ENCODE measurements at regions not wholly inside any gene's neighbourhood (a gene's known extent, or its start where the extent isn't known, plus 50 kb on each side); places are given as distances from the start of the nearest gene placed in this dataset.

- TF ChIP-seq CTCF (IDR thresholded peaks at IDR 0.05; ENCODE audit: extremely low read depth in 1 of 2, insufficient read depth in 1 of 2, low read depth in 1 of 2, low read length in 2 of 2) (no peak), MYC (IDR thresholded peaks at IDR 0.05; ENCODE audit: low read depth, low read length) (no peak)
- Histone ChIP-seq H3K9me1 (replicated peaks; ENCODE audit: control insufficient read depth, extremely low read depth, insufficient read depth, low read length) (no peaks in the 10 kb centered on the region), H3K36me3 (ENCODE audit: control insufficient read depth in 2 of 2, extremely low read depth in 1 of 2, insufficient read depth in 2 of 2, low read length in 2 of 2) (no peaks in the 10 kb centered on the region), H3K4me1 (ENCODE audit: control insufficient read depth, extremely low read depth, insufficient read depth, low read length) (no peaks in the 10 kb centered on the region), H3K9ac (replicated peaks; ENCODE audit: extremely low read depth, insufficient read depth, low read length) (no peak overlapping the region), H3K27ac (ENCODE audit: insufficient read depth, low read depth, low read length) (no peak overlapping the region), H3K9me3 (replicated peaks; ENCODE audit: control insufficient read depth, insufficient read depth, low read length) (no peaks in the 10 kb centered on the region), H3K4me2 (ENCODE audit: insufficient read depth, low read length) (no peak overlapping the region), H3K79me2 (ENCODE audit: control insufficient read depth, insufficient read depth, low read length) (no peaks in the 10 kb centered on the region), H2AFZ (ENCODE audit: low read depth, low read length) (no peak overlapping the region), H3K27me3 (ENCODE audit: control insufficient read depth in 2 of 2, insufficient read depth in 2 of 2, low read length in 2 of 2) (peaks cover 0 to 2% of the 10 kb centered on the region in 2 experiments), H4K20me1 (replicated peaks; ENCODE audit: control insufficient read depth, extremely low read depth, insufficient read depth, low read length) (no peaks in the 10 kb centered on the region), H3K4me3 (replicated peaks in 1 of 3; ENCODE audit: insufficient read depth in 1 of 3, low read depth in 1 of 3, low read length in 3 of 3) (no peak overlapping the region)
- ChIA-PET POLR2A (no interaction called here), CTCF (no interaction called here)
- FAIRE-seq (no peak), DNase-seq (ENCODE audit: low read depth, low spot score) (no peak)
- intact Hi-C loops (cut with micrococcal nuclease) (no loop called here), dilution Hi-C loops (cut with MboI; ENCODE audit: extremely low pct_ligation_motif_present, low sequenced_read_pairs) (no loop called here)
- BruUV-seq (replicated peaks), result no TSS peak
Measured at GRCh38 chr6:87827346-87827745, 125.3 kb upstream of the AKIRIN2 start.

GRCh38 chr6:87826424-87826823 lies 124.4 kb upstream of the AKIRIN2 start:
- Histone ChIP-seq H4K20me1 (replicated peaks; ENCODE audit: control insufficient read depth, extremely low read depth, insufficient read depth, low read length) (no peaks in the 10 kb centered on the region), H3K27me3 (ENCODE audit: control insufficient read depth in 2 of 2, insufficient read depth in 2 of 2, low read length in 2 of 2) (peaks cover 0 to 2% of the 10 kb centered on the region in 2 experiments), H3K27ac (ENCODE audit: insufficient read depth, low read depth, low read length) (no peak overlapping the region), H2AFZ (ENCODE audit: low read depth, low read length) (no peak overlapping the region), H3K4me3 (replicated peaks in 1 of 3; ENCODE audit: insufficient read depth in 1 of 3, low read depth in 1 of 3, low read length in 3 of 3) (no peak overlapping the region), H3K9me1 (replicated peaks; ENCODE audit: control insufficient read depth, extremely low read depth, insufficient read depth, low read length) (no peaks in the 10 kb centered on the region), H3K9me3 (replicated peaks; ENCODE audit: control insufficient read depth, insufficient read depth, low read length) (no peaks in the 10 kb centered on the region), H3K4me2 (ENCODE audit: insufficient read depth, low read length) (no peak overlapping the region), H3K4me1 (ENCODE audit: control insufficient read depth, extremely low read depth, insufficient read depth, low read length) (no peaks in the 10 kb centered on the region), H3K79me2 (ENCODE audit: control insufficient read depth, insufficient read depth, low read length) (no peaks in the 10 kb centered on the region), H3K9ac (replicated peaks; ENCODE audit: extremely low read depth, insufficient read depth, low read length) (no peak overlapping the region), H3K36me3 (ENCODE audit: control insufficient read depth in 2 of 2, extremely low read depth in 1 of 2, insufficient read depth in 2 of 2, low read length in 2 of 2) (no peaks in the 10 kb centered on the region)
- no peak for FAIRE-seq
- CTCF ChIA-PET, result no interaction called here
- no peak for DNase-seq (ENCODE audit: low read depth, low spot score)
- dilution Hi-C loops (cut with MboI; ENCODE audit: extremely low pct_ligation_motif_present, low sequenced_read_pairs) (no loop called here), intact Hi-C loops (cut with micrococcal nuclease) (no loop called here)
- no TSS peak for BruUV-seq (replicated peaks)
- POLR2A ChIA-PET, result interaction anchor here (0.6 kb wide), 1 partner anchor 166 kb away, joined by 3 read pairs; no protein-coding TSS in a partner anchor
- TF ChIP-seq FOS (IDR thresholded peaks at IDR 0.05; ENCODE audit: borderline replicate concordance, insufficient read depth, low read length) (no peak), EZH2 (IDR thresholded peaks at IDR 0.05; ENCODE audit: borderline replicate concordance, low read depth, low read length, severe bottlenecking) (no peak), GATA2 (IDR thresholded peaks at IDR 0.05; ENCODE audit: insufficient read depth, insufficient read length, low read depth, low read length) (no peak), CTCF (IDR thresholded peaks at IDR 0.05; ENCODE audit: extremely low read depth in 1 of 2, insufficient read depth in 1 of 2, low read depth in 1 of 2, low read length in 2 of 2) (no peak), POLR2A (IDR thresholded peaks at IDR 0.05; ENCODE audit: low read depth, low read length) (no peak), MYC (IDR thresholded peaks at IDR 0.05; ENCODE audit: low read depth, low read length) (no peak), POLR2AphosphoS5 (IDR thresholded peaks at IDR 0.05; ENCODE audit: insufficient read depth, low read depth, low read length) (no peak), JUN (IDR thresholded peaks at IDR 0.05; ENCODE audit: borderline replicate concordance, insufficient read depth, insufficient read length, low read depth) (no peak)
